ENCODE measurements at regions not wholly inside any gene's neighbourhood (a gene's known extent, or its start where the extent isn't known, plus 50 kb on each side); places are given as distances from the start of the nearest gene placed in this dataset.

DNA sequence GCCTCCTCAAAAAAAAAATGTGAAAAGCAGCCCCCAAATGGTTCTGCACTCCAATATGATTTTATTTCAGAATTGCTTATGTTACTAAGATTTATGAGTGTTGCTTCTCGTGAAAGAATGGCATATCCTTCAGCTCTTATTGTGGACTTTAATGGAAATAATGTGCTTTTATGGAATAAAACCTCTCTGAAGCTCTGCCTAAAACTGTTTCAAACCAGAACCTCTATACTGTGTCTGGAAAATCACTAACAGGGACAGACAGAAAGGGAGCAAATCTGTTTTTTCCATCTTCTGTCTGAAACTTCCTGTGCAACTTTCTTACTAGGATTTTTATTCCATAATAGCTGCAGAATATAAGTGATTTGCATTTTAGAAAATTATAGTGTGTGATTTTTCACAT is 493.1 kb downstream of the ANKRD50 start:
- DNase-seq (ENCODE audit: low read depth), result no peak

DNA sequence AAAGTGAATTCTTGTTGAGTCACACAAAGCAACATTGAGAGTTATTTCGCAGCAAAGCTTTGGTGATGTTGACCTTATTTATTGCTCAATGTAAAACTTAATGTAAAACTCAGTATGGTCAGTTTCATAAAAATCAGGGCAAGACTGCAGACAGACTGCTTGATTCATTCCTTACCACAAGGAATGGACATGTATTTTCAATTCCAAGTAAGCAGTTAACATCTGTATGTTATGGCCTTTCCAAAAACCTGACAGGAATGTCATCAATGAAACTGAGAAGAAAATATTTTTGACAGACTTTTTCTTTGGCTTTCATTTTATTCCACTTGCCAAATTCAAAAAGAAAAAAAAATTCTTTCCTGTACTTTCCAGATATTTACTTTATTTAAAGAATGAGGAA is 488.3 kb downstream of the ANKRD50 start:
- no peak for DNase-seq (ENCODE audit: low read depth)

DNA sequence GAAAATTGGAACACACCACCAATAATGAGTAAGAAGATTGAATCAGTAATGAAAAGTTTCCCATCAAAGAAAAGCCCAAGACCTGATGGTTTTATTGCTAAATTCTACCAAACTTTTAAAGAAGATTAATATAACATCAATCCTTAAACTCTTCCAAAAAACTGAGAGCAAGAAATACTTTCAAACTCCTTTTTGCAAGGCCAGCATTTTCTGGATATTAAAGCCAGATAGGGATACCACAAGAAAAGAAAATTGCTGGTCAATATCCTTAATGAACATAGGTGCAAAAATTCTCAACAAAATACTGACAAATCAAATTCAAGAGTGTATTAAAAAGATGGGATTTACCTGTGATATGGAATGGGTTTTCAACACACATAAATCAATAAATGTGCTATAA is 484.6 kb downstream of the ANKRD50 start:
- no peak for DNase-seq (ENCODE audit: low read depth)

DNA sequence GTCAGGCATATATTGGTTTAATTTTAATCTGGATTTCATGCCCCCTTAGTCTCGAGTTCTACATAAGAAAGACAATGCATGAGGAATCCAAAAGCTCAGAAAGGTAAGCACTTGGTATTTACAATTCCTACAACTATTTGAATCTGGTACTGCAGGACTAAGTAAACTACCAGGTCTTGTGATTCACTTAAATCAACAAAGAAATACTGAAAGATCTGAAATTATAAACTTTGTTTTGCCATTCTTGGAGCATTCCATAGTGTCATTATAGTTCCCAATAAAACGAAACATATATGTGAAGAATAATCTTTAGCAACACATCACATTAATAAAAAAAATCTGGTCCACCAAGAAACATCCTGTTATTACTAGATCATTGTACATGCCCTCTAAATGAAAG is 482.3 kb downstream of the ANKRD50 start:
- DNase-seq (ENCODE audit: low read depth), result no peak

DNA sequence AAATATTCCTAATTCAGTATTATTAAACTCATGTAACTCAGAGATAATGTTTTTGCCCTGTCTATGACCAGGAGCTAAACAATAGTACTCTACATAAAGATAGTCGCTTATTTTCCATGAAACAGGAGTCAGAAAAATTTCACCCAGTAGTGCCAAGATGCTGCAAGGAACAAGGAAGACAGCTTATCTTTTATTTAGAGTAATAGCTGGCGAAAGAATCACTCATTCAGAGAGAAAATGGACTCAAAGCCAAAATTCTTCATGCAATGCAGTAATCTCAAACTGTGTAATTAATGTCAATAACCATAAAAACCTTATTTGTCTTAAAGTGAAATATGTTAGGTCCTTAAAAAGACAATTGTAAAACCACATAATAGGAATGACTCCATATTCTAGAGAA is 477.8 kb downstream of the ANKRD50 start:
- DNase-seq (ENCODE audit: low read depth), result no peak

DNA sequence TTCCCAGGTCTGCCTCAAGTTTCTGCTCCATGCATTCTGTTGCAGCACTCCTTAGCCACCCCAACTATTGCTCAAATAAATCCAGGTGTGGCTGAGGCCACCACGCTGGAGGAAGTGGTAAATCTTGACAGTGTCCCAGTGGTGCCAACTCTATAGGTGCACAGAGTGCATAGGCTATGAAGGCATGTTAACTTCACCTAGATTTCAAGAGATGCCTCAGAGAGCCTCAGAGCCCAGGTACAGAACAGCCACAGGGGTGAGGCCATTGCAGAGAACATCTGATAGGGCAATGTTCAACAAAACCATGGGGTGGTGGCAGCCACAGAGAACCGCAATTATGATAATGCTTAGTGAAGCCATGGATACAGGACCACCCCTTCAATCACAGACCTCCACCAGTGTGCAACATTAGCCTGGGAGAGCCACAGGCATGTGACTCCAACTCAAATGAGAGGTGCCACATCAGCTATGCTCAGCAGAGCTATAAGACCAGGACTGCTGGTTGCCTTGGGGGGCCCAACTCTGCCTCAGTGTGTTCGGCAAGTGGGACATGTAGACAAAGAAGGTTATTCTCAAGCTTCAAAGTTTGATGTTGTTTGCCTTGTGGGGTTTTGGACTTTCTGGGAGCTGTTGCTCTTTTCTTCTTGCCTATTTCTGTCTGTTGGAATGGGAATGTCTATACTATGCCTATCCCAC is 468.7 kb downstream of the ANKRD50 start:
- no peak for DNase-seq (ENCODE audit: low read depth)

DNA sequence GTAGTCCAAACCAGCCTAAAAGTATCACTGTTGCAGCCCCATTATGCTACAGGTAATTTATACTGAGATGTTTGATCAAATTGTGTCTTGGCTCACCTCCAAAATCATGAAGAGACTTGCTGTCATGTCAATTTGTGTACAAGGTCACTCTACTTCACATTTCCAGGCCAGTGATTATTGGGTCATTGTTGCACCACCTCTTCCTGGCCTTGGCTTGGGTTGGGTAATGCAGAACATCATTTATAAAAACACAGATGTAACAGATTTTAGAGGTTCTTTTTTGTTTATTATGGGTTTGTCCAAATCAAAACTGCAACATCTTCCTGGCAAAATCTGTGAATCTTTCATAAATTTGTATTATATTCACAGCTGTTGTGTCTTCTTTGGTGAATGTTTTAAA is 459.5 kb downstream of the ANKRD50 start:
- no peak for DNase-seq (ENCODE audit: low read depth)

DNA sequence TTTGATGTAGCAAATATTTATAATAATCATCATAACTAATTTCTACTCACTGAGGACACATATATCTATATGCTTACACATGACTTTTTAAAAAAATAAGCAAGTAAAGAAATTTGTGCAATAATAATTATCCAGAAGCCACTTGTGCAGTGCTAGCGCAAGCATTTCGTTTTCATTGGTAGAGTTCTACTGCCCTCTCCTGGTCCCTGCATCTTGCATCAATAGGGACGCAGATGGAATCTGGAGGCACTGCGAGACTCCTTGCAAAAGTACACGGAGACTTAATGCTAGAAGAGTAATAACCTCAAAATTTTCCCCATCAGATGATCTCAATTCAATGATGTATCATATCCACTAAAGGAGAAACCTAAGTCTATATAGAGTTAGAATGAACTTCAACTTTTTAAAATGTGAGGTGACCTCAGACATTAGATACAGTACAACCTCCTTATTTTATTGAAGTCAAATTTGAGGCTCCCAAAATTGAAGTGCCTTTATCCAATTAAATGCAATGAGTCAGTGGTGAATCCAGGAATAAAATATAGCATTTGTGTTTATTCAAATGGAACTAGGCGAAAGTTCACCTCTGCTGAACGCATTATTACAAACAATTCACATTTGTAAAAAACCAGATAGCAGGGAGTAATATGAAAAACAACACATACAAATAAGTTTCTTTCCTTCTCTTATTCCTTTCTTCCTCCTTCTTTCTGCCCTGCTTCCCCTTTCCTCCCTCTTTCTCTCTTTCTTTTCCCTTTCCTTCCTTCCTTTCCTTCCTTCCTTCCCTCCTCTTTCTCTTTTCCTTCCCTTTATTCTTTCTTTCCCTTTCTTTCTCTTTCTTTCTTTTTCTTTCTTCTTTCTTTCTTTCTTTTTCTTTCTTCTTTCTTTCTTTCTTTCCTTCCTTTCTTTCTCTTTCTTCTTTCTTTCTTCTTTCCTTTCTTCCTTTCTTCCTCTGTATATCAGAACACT is 450.0 kb downstream of the ANKRD50 start:
- DNase-seq (ENCODE audit: low read depth), result no peak

DNA sequence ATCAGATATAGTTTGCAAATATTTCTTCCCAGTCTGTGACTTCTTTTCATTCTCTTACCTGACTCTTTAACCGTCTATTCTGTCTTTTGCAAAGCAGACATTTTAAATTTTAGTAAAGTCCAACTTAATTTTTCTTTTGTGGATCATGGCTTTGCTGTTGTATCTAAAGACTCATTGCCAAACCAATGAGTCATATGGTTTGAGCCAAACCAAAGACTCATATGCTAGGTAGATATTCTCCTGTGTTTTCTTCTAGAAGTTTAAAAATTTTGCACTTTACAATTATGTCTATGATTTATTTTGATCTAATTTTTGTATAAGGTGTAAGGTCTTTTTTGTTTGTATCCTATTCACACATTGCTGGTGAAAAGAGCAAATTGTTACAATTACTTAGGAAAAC is 446.8 kb downstream of the ANKRD50 start:
- DNase-seq (ENCODE audit: low read depth), result no peak

DNA sequence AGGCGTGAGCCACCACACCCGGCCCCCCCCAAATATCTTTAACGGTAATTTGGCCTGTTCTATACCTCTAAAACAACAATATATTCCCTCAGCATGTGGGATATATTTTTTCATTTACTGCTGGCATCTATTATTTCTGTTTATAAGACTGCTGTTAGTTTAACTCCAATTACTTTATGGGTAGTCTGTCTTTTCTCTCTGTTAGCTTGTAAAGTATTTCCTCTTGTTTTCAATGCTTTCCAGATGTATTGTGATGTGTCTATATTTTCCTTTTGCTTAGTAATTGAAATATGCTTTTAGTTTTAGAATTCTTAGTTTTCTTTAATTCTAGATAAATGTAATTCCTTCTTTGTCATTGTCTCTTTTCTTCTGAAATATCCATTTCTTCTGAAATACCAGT is 445.8 kb downstream of the ANKRD50 start:
- no peak for DNase-seq (ENCODE audit: low read depth)

DNA sequence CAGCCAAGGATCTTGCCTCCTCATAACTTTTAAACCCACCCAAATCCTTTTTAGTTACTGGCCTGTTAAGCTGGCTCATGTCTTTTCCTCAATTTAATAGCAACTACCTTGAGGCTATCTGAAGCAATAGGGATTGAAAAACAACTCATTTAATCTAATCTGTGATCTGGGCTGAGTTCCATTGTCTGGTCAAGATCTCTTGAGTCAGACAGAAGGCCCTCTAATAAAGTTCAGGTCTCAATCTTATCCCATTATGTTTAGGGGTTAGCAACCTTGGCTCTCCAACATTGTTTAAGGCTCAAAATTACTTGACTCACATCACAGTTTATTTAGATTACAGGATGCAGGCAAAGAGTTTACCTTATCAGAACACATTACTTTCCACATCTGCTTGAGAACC is 436.1 kb downstream of the ANKRD50 start:
- DNase-seq (ENCODE audit: low read depth), result no peak

DNA sequence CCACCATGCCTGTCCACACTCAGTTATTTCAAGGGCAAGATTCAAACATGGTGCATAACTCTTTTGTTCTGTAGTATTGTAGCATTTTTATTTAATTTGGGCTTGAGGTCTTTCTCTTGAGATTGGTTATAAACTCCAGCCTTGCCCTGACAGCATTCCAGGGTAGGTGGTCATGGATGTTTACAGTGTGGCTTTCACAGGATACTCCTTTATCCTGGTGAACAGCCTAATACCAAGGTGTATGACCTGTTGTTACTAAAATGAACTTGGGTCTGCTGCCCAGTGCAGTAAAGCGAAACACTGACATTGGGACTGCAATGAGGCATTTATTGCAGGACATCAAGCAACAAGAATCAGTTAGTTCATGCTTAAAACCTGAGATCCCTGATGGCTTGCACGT is 434.8 kb downstream of the ANKRD50 start:
- DNase-seq (ENCODE audit: low read depth), result no peak

DNA sequence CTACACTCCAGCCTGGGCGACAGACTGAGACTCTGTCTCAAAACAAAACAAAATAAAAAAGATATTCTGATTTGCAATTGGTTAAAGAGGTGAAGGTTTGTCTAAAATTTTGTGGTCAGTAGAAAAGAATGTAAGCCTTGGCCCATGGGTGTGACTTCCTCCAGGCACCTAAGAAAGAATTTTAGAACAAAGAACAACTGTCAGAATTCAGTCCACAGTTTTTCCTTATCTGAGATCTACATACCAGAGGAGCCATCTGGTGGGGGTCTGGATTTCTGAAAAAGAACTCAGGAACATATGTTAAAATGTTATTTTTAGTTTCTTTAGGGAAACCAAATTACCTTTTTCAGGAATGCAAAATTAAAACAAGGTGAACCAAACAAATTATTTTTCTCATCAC is 434.1 kb downstream of the ANKRD50 start:
- DNase-seq (ENCODE audit: low read depth), result no peak

DNA sequence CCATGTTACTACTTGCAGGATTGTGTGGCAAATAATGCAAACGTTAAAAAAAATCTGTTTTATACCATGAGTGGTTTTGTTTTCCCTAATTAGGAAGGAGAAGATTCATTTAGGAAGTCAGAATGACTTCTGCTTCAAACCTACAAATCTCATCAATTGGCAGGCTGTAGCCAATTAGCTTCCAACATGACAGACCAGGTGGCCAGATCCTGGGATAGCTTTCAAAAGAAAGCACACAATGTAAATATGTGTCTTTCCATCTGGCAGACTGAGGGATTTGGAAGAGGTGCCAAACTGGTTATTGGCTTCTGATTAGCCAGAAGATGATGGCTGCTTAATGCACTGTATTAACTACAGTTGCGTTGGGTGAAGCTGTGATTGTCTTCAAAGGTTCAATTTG is 432.8 kb downstream of the ANKRD50 start:
- DNase-seq (ENCODE audit: low read depth), result no peak

DNA sequence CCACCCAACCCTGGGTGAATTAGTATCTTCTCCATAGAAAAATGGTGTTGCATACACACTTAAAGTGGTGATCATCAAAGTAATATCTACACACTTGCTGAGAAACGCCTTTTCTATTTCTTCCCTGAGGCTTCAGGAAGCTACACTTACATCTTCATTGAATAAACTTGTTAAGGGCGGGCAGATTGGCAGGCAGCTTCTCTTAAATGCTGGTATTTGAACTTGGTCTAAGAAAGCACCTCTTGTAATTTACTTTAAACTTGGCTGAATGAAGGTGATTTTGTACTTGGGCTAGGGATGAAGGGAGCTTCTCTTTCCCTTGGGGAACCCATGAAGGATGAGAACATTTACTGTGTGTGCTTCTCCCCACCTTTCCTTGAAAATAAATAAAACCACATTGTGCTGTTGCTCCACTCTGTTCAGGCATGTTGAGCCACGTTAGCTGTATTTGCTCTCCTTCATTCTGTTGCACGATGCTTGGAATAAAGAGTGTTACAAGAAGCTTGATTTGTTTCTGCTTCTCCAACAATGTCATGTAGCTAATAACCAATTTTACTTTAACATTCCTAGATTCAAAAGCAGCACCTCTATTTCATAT is 430.1 kb downstream of the ANKRD50 start:
- DNase-seq (ENCODE audit: low read depth), result no peak

DNA sequence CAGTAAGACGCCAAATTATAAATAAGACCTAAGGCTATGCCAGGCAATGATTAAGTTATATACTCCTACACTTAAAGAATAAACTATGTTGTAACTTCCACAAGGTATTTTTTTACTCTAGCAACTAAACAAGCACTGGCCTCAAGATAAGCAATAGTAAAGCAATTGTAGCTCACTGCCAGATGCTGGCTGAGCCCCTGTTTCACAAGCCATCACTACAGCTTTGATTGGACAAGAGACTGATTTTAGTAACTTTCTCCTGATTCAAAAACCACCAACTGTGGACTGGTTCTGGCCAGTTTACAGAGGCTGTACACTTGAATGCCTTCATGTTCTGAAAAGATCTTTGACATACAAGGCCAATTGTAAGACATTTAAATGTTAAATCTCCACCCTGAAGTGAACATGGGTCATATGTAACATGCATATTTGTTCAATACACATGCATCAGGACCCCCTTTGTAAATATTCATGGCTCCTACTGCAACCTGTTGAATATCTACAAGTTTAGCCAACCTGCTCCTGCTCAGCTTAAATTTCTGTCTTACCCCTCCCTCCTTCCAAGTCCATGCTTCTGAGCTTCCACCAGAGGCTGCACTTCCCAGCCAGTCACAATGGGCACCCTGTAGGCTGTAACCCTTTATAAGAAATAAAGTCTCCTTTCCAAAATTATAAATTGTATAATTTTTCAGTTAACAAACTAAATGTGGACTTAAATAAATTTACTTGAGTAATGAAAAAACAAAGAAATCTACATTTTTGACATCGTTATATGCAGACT is 423.6 kb downstream of the ANKRD50 start:
- DNase-seq (ENCODE audit: low read depth), result no peak

DNA sequence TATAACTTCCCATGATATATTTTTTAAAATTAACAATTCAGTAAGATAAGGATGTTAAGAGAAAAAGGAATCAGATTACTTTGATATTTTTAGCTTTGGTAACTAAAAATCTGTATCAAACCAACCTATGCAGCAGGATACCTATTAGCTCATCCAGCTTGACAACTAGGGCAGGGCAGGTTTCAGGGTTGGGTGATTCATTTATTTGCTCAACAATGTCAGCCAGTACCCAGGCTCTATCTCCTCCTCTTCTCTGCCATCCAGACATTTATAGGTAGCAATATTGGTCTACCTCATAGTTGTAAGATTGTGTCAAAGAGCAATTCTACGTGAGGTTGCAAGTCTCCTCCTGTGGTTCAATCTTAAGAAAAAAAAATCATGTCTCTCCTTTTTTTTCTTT is 421.9 kb downstream of the ANKRD50 start:
- DNase-seq (ENCODE audit: low read depth), result no peak

DNA sequence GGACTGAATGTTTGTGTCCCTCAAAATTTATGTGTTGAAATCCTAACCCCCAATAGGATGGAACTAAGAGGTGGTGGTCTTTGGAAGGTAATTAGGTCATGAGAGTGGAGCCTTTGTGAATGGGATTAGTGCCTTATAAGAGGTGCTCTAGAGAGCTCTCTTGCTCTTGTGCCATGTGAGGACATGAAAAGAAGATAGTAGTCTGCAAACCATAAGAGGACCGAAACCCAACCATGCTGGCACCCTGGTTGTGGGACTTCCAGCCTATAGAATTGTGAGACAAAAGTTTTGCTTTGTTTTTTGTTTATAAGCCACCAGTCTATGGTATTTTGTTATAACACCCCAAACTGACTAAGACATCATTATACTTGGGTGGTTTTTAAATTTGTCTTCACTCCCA is 417.1 kb downstream of the ANKRD50 start:
- DNase-seq (ENCODE audit: low read depth), result no peak

DNA sequence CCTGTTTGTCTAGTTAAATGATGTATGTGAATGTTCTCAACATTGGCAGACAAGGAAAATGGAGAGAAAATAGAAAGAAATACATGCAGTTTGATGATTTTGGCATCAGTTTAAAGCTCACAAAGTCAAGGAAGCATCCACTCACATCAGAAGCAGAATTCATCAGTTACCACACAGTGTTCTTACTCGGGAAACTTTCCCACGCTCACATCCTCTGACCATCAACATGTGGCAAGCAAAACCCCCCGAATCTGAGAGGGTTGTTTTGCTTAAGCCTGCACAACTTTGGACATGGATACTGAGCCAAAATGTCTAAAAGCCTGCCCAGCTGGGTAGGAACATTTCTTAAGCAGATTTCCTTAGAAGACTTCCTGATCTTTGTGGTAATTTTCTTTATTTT is 407.6 kb downstream of the ANKRD50 start:
- DNase-seq (ENCODE audit: low read depth), result no peak

DNA sequence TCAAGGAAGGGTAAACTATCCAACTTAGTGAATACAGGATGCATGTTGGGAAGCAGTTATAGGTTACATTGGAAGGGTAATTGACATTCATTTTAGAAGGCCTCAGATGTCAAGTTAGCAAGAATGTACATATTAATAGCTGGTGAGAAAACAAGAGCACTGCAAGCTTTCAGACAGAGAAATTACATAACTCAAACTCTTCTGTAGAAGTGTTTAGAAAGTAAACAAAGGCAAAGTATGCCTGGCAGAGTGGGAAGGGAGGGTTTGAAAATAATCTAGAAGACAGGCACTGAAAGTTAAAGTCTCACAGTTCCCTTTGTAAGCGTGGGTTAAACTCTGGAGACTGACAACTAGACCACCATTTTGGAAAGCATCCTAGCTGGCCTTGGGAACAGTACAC is 406.2 kb downstream of the ANKRD50 start:
- no peak for DNase-seq (ENCODE audit: low read depth)

DNA sequence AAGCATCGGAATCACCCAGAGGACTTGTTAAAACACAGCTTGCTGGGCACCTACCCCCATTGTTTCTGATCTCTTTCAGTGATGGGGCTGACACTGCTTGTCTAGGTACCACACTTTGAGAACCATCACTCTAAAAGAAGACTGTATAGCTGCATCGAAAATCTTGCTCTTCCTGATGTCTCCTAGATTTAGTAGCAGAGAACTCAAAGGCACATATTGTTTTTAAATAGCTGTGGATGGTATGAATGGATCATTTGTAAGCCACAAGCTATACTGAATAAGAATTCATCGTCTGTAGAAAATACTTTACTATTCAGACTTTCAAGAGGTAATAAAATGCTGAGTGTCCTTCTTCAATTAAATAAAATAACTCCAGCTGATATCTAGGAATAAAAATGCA is 405.4 kb downstream of the ANKRD50 start:
- no peak for DNase-seq (ENCODE audit: low read depth)

DNA sequence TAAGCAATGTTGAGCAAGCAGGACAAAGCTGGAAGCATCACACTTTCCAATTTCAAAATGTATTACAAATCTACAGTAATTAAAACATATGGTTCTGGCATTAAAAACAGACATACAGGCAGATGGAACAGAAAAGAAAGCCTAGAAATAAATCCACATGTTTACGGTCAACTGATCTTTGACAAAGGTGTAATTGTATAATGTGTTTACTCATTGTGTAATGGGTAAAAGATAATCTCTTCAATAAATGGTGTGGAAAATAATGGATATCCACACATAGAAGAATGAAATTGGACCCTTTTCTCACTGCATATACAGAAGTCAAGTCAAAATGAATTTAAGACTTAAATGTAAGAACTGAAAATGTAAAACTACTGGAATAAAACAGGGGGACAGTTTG is 394.2 kb downstream of the ANKRD50 start:
- DNase-seq (ENCODE audit: low read depth), result no peak

All from stimulated activated CD8-positive, alpha-beta memory T cell treated with anti-CD3 and anti-CD28 coated beads, Interleukin-7, amount 100 ng/mL, for 24 hours (primary cell).